Esophagus muscularis mucosa (tissue), 3 donors: ENCODE measurements at regions not wholly inside any gene's neighbourhood (a gene's known extent, or its start where the extent isn't known, plus 50 kb on each side); places are given as distances from the start of the nearest gene placed in this dataset.

Experiments used
- EP300 ChIP-seq: sonication (generic); formaldehyde crosslinking; IDR thresholded peaks from one replicate; pipeline ENCODE4 v1.6.1; 2017; ENCODE audit warnings: antibody characterized with exemption
- POLR2A ChIP-seq: fragments of 450-650 bp; IDR thresholded peaks from one replicate; pipeline ENCODE4 v1.6.1; 2017; ENCODE audit warnings: antibody characterized with exemption, moderate library complexity, mild to moderate bottlenecking, low read depth
- POLR2AphosphoS5 ChIP-seq, 2 donors: sonication (generic); formaldehyde crosslinking; IDR thresholded peaks; one replicate each; pipeline ENCODE4 v1.6.1; 2017; ENCODE audit warnings: antibody characterized with exemption in 2 of 2

DNA sequence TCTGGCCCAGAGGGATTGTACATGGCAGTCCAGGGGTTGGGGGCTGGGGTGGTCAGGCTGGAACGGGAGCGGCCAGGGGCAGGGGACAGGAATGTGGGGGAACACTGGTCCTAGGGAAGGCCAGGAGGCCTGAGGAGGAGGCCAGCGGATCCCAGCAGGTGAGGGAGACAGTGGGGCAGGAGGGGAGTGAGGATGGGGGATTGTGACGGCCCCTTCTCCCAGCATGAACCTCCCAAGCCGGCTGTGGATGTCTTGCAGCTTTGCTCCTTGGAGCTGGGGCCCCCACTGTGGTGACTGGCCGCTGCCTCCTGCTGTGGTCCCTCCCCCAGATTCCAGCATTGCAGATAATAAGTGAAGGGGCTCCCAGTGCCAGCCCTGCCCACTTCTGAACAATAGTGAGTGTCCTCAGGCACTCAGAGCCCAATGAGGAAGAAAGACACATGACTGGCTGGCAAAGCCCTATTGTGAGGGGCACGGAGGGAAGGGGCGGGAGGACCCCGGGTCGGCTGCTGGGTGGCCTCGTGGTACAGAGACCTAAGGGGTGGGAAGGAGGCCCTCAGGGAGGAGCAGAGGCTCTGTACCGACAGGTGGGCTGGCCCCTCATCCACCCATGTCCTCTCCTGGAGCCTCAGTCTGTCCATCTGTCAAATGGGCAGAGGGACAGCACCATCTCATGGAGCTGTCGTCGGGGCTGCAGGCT is 215.0 kb downstream of the KIF26A start:
- TF ChIP-seq EP300 (no peak), POLR2AphosphoS5 (IDR thresholded peaks at IDR 0.05) (no peak), POLR2A (no peak)
